Heart left ventricle (tissue), 13 donors: ENCODE measurements at regions not wholly inside any gene's neighbourhood (a gene's known extent, or its start where the extent isn't known, plus 50 kb on each side); places are given as distances from the start of the nearest gene placed in this dataset.

Experiments
- CTCF ChIP-seq, 12 donors: fragments of 200-600 bp; sonication (generic) in 4 of 12; IDR thresholded peaks; one replicate each; pipeline versions ENCODE4 v1.5.0 to v1.8.0; 2018 to 2022; ENCODE audit warnings: antibody characterized with exemption in 12 of 12, mild to moderate bottlenecking in 5 of 12
- POLR2A ChIP-seq, 2 donors: fragments of 450-650 bp; IDR thresholded peaks; one replicate each; pipeline ENCODE4 v1.6.1; 2017; ENCODE audit warnings: antibody characterized with exemption in 2 of 2, mild to moderate bottlenecking in 2 of 2, moderate library complexity in 2 of 2
- donor health status: ischemic (EF 13 %, LVEDD 7.1; RV severe dilation, severe dysfunction).
- donor health status: DM: no; HTN: yes; CAD: no.
- donor health status: DM: no; HTN: no; CAD: no.
- donor health status: ischemic (EF 25% LVEDD 6.9; RV normal size, moderate dysfunction).
- donor health status: ischemic (EF 25% LVEDD 5.7; RV mildly dilated, moderate dysfunction).
- donor health status: ischemic (EF 35%, LVEDD 5.7; RV mildly dilated, moderate dysfunction).
- donor health status: nonischemic (EF 11% LVEDD 7.7; RV severe dilation, severe dysfunction).
- donor health status: DM: yes; HTN: yes; CAD: no.
- donor health status: PGD.
- donor health status: ischemic (EF 29% LVEDD 5.4; RV normal size, mild dysfunction).
- donor health status: nonischemic (EF 23%, LVEDD 6.1; RV moderate dilation, normal function).

- TF ChIP-seq POLR2A (IDR thresholded peaks at IDR 0.05) (no peak), CTCF (IDR thresholded peaks at IDR 0.05) (no peak)
Measured at GRCh38 chr1:47523835-47524215, 86.0 kb downstream of the FOXD2 start.
